ENCODE measurements at regions not wholly inside any gene's neighbourhood (a gene's known extent, or its start where the extent isn't known, plus 50 kb on each side); places are given as distances from the start of the nearest gene placed in this dataset.

DNA sequence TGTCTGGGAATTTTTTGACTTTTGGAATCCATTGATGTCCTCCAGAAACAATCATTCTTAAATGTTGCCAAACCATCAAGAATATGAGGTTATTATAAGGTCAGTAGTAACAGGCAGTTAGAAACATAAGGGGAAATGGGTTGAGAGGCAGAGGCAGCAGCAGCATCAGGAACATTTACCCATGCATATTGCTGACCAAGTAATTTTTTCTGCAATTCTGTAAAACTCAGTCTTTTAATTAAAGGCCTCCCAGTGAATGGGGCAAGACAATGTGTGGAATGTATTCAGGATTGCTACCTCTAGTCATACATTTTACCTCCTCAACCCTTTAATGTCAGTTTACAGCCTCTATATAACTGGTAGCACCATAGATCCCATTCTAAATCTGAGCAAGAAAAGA lies 66.5 kb upstream of the SKAP2 start:
- H3K36me3 Mint-ChIP-seq: no peaks in the 10 kb centered on the region
- peaks cover 6% of the 10 kb centered on the region for H3K9me3 Mint-ChIP-seq
- peaks cover 11% of the 10 kb centered on the region for H3K27me3 Mint-ChIP-seq
- H3K4me1 Mint-ChIP-seq: no peaks in the 10 kb centered on the region
- H3K27ac Mint-ChIP-seq: no peak overlapping the region
- no peak overlapping the region for H3K4me3 Mint-ChIP-seq

DNA sequence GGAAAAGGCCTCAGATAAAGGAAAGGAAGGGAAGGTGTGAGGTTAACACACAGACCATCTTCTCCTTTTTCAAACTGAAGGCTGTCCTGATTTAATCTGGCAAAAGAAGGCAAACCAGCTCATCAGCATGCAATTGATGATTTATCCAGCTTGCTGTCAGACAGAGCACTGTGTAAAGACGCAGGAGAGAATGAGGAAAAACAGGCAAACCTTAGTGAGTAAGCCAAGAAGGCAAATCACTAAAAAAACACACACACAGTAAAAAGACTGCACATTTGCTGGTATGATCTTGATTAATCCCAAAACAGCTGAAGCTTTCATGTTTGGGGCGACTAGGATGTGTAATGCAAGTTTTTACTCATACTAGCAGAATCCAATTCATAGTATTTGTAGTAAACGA lies 65.8 kb upstream of the SKAP2 start:
- Mint-ChIP-seq H3K9me3 (peaks cover 6% of the 10 kb centered on the region), H3K4me1 (no peaks in the 10 kb centered on the region), H3K36me3 (no peaks in the 10 kb centered on the region), H3K27me3 (peaks cover 12% of the 10 kb centered on the region), H3K27ac (no peak overlapping the region), H3K4me3 (no peak overlapping the region)

DNA sequence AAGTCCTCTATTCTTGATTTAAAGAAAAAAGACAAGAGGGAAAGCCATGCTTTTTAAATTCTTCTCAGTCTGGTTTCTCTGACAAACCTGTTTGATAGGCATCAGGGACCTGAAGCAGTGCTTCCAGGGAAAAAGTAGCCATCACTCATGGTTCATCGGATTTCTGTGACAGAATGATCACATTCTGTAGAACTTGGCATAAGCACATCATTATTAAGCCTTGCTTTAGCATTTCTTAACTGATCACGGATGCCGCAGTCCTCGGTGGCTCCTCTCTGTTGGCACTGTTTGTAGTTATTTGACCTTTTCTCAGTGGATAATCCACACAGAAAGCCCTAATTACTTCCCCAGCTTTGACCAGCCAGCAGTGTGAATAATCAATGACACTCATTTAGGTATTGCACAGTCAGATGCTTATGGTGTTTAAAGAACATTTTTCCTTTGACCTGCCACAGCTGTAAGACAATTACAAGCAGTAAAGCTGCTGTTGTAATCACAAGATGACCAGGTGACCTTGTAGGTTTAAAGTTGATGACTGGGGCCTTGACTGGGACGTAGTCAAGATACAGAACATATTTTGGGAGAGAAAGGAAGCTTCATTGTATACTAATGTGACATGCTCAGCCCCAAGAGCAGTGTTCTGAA lies 64.4 kb upstream of the SKAP2 start:
- Mint-ChIP-seq H3K27me3 (peaks cover 13% of the 10 kb centered on the region), H3K9me3 (peaks cover 6% of the 10 kb centered on the region), H3K36me3 (no peaks in the 10 kb centered on the region), H3K4me1 (no peaks in the 10 kb centered on the region), H3K27ac (no peak overlapping the region), H3K4me3 (no peak overlapping the region)

DNA sequence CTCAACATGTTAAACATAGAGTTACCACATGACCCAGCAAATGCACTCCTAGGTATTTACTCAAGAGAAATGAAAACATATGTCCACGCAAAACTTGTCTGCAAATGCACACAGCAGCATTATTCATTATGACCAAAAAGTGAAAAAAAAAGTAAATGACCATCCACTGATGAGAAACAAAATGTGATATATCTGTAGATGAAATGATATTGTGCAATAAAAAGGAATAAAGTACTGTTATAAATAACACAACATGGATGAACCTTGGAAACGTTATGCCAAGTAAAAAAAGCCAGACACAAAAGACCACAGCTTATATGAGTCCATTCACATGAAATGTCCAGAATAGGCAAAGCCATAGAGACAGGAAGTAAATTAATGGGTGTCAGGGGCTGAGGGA lies 61.4 kb upstream of the SKAP2 start:
- H3K36me3 Mint-ChIP-seq: no peaks in the 10 kb centered on the region
- no peaks in the 10 kb centered on the region for H3K4me1 Mint-ChIP-seq
- no peak overlapping the region for H3K4me3 Mint-ChIP-seq
- peaks cover 13% of the 10 kb centered on the region for H3K27me3 Mint-ChIP-seq
- no peaks in the 10 kb centered on the region for H3K9me3 Mint-ChIP-seq
- no peak overlapping the region for H3K27ac Mint-ChIP-seq

DNA sequence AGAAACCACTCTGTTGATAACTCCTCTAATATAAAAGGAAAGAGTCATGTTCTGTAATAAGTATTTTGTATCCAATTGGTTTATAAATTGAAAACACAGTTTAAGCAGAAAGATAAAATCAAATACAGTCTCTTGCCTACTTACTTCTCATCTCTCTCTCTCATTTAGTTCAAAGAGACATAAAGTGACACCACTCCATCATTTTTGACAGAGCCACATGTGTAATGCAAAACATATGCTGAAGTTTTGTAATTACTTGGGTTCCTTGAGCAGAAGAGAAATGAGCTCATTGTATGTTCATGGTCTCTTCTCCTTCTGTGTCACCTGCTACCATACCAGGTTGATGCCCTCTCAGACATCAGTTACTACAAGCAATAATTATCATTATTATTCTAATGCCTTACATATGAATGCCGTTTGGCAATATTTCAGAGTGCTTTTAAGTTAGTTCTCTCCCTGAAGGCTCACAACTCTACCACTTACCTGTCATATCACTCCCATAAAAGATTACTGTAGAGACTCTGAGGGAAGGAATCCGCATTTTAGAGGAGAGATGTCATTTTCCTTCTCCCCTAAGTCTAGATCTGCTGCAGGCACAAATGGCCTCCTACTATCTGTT lies 59.9 kb upstream of the SKAP2 start:
- Mint-ChIP-seq H3K4me3 (no peak overlapping the region), H3K4me1 (no peaks in the 10 kb centered on the region), H3K27ac (no peak overlapping the region), H3K9me3 (no peaks in the 10 kb centered on the region), H3K36me3 (no peaks in the 10 kb centered on the region), H3K27me3 (peaks cover 14% of the 10 kb centered on the region)

DNA sequence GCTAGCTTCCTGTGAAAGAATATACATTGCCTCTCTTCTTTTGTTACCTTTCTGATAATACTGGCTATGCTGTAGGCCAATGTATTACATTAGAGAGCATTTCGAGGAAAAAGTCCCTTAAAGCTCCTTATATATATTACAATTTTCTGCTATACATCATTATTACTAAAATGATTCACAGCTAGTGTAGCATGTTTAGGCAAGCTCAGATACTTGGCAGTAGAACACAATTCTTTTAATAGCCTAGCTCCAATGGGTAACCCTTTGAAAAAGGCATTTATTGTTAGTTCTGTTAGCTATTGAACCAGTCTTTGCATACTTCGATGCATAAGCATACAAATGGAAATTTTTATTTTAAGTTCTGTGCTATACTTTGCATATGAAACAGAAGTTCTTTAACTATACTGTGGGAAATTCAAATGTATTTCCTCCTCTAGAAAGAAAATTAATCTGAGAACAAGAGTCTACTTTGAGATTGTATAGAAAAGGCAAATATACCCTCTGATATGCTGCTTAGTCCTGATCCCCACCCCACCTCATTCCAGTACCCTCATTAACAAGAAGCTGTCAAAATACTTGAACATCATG lies 55.6 kb upstream of the SKAP2 start:
- H3K27me3 Mint-ChIP-seq: peaks cover 13% of the 10 kb centered on the region

DNA sequence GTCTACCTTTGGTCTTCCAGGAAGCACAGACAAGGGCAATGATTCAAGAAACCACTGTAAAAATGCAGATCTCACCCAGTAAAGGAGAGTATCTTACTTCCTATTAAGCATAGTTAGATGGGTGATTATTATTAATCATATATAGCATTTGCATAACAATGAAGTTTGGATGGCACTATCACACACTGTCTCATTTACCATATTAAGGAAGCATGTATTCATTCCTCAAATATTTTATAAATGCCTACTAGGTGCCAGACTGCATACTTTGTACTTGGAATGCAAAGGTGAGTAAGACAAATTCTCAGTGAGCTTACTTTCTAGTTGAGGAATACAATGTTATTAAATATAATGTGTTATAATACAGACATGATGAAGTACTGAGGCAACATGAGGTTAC lies 53.9 kb upstream of the SKAP2 start:
- Mint-ChIP-seq H3K4me1 (no peaks in the 10 kb centered on the region), H3K4me3 (no peak overlapping the region), H3K27me3 (peaks cover 13% of the 10 kb centered on the region), H3K27ac (no peak overlapping the region), H3K36me3 (no peaks in the 10 kb centered on the region), H3K9me3 (no peaks in the 10 kb centered on the region)

More for the DNA sequence above, 55.6 kb upstream of the SKAP2 start:
- Mint-ChIP-seq H3K36me3 (no peaks in the 10 kb centered on the region), H3K4me1 (no peaks in the 10 kb centered on the region), H3K27ac (no peak overlapping the region), H3K9me3 (no peaks in the 10 kb centered on the region), H3K4me3 (no peak overlapping the region)

DNA sequence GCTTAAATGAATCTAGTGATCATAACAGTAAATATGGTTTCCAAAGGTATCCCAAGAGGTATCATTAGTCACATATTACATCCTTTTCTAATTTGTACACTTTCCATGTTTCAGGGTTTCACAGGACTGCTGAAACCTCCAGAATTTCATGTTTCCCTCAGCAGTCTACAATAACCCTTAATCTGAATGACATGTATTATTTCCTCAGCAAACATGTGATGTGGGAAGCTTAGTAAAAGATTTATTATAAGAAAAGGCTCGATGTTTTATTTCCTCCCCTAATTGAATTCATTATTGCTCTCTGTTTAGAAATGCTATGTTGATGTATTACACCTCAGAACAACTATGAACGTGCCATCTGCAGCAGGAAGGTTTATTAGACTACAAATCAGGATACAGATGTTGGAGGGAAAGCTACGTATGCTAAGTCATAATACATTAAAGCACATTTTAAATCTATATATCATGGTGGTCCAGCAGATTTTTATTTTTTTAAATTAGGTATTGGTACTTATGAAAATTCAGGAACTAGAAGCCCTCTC lies 52.5 kb upstream of the SKAP2 start:
- Mint-ChIP-seq H3K36me3 (no peaks in the 10 kb centered on the region), H3K4me1 (no peaks in the 10 kb centered on the region), H3K9me3 (no peaks in the 10 kb centered on the region), H3K27ac (no peak overlapping the region), H3K27me3 (peaks cover 12% of the 10 kb centered on the region), H3K4me3 (no peak overlapping the region)

DNA sequence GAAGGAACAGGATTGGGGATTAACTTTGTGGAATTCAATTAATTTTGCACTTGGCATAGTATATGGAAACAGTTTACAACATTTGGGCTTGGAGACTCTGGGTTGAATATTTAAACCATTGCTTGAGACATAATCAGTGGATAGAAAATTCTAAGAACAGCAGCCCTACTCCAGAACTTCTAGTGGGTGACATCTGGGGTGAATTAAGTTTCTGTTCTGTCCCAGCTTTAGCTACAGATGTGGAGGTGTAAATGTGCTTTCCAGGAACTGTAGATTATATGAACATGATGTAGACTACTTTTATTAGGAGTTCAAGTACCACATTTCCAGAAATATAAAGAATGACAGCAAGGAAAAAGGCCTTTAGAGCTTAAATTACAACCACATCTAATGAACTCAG lies 51.9 kb upstream of the SKAP2 start:
- H3K36me3 Mint-ChIP-seq: no peaks in the 10 kb centered on the region
- H3K27ac Mint-ChIP-seq: no peak overlapping the region
- H3K4me3 Mint-ChIP-seq: no peak overlapping the region
- no peaks in the 10 kb centered on the region for H3K4me1 Mint-ChIP-seq
- H3K27me3 Mint-ChIP-seq: peaks cover 10% of the 10 kb centered on the region
- no peaks in the 10 kb centered on the region for H3K9me3 Mint-ChIP-seq
